H1 (cell line): ENCODE measurements at regions not wholly inside any gene's neighbourhood (a gene's known extent, or its start where the extent isn't known, plus 50 kb on each side); places are given as distances from the start of the nearest gene placed in this dataset.

ENCODE experiments used
- CTCF ChIA-PET: fragments of 300-600 bp; sonication (Branson Sonifier 250); formaldehyde crosslinking; loops from one replicate; lab custom pipeline; 2021; ENCODE audit not compliant: partially characterized antibody; lab: Charles Lee
- POLR2A ChIA-PET: fragments of 300-600 bp; sonication (Branson Sonifier 250); formaldehyde crosslinking; loops from one replicate; lab custom pipeline; 2021; ENCODE audit warnings: inconsistent platforms; ENCODE audit not compliant: partially characterized antibody; lab: Charles Lee
- DNase-seq, 2 experiments: peaks; one replicate each; pipeline versions ENCODE4 v3.0.0 to v3.0.0-alpha.2; 2010 to 2022; ENCODE audit warnings: low spot score in 2 of 2, low read depth in 1 of 2, mixed read lengths in 1 of 2
- FAIRE-seq: peaks from 2 replicates; lab custom pipeline; 2011; peaks lifted over from hg19 to GRCh38; lab: Jason Lieb, UNC
- H2AFZ ChIP-seq: 2 replicates; pipeline ENCODE4 v1.8.1; 2012; ENCODE audit warnings: low read length, inconsistent platforms
- H2AK5ac ChIP-seq: 2 replicates; pipeline ENCODE4 v1.6.1; 2013; ENCODE audit warnings: low read depth, low read length
- H2BK120ac ChIP-seq: replicated peaks from 2 replicates; pipeline ENCODE3; 2013; ENCODE audit warnings: low read depth, low read length, inconsistent platforms
- H2BK12ac ChIP-seq: 2 replicates; pipeline ENCODE4 v1.6.1; 2013; ENCODE audit warnings: low read depth, low read length
- H2BK15ac ChIP-seq: 2 replicates; pipeline ENCODE4 v1.6.1; 2013; ENCODE audit warnings: low read length
- H2BK20ac ChIP-seq: 2 replicates; pipeline ENCODE4 v1.6.1; 2013; ENCODE audit warnings: low read length
- H2BK5ac ChIP-seq: 2 replicates; pipeline ENCODE4 v1.6.1; 2013; ENCODE audit warnings: low read depth, low read length
- H3K14ac ChIP-seq: 2 replicates; pipeline ENCODE4 v1.6.1; 2013; ENCODE audit warnings: inconsistent platforms; ENCODE audit not compliant: insufficient read length
- H3K18ac ChIP-seq: 2 replicates; pipeline ENCODE4 v1.6.1; 2013; ENCODE audit warnings: low read length; ENCODE audit errors: extremely low read depth
- H3K23ac ChIP-seq: 2 replicates; pipeline ENCODE4 v1.6.1; 2013; ENCODE audit warnings: inconsistent platforms; ENCODE audit not compliant: insufficient read length
- H3K23me2 ChIP-seq: 2 replicates; pipeline ENCODE4 v1.6.1; 2013; ENCODE audit warnings: low read depth, low read length
- H3K27ac ChIP-seq: 2 replicates; pipeline ENCODE4 v1.6.1; 2011; ENCODE audit warnings: low read depth, low read length, inconsistent platforms
- H3K27me3 ChIP-seq, 4 experiments: replicated peaks in 1 of 4; 1 replicate in 1 of 4; 2 replicates in 3 of 4; pipeline versions ENCODE4 v1.6.1 to v1.8.1; 2011 to 2013; ENCODE audit warnings: low read length in 3 of 4, mild to moderate bottlenecking in 3 of 4, inconsistent platforms in 2 of 4, mixed read lengths in 2 of 4, moderate library complexity in 1 of 4; ENCODE audit not compliant: control insufficient read depth in 3 of 4, insufficient read depth in 3 of 4; ENCODE audit errors: extremely low read depth in 1 of 4
- H3K36me3 ChIP-seq, 4 experiments: 2 replicates each; pipeline versions ENCODE4 v1.6.1 to v1.8.1; 2011 to 2013; ENCODE audit warnings: mild to moderate bottlenecking in 4 of 4, low read length in 3 of 4, moderate library complexity in 2 of 4, control low read depth in 1 of 4, inconsistent platforms in 1 of 4; ENCODE audit not compliant: insufficient read depth in 4 of 4, control insufficient read depth in 2 of 4
- H3K4ac ChIP-seq: replicated peaks from 2 replicates; pipeline ENCODE3; 2013; ENCODE audit warnings: low read length, low read depth, mixed read lengths, inconsistent platforms; ENCODE audit not compliant: insufficient read length
- H3K4me1 ChIP-seq, 4 experiments: replicated peaks in 1 of 4; 1 replicate in 1 of 4; 2 replicates in 3 of 4; pipeline versions ENCODE4 v1.6.1 to v1.8.1; 2011 to 2013; ENCODE audit warnings: low read length in 3 of 4, inconsistent platforms in 2 of 4, mixed read lengths in 1 of 4; ENCODE audit not compliant: insufficient read depth in 4 of 4, control insufficient read depth in 3 of 4
- H3K4me2 ChIP-seq, 2 experiments: 2 replicates each; pipeline versions ENCODE4 v1.6.1 to v1.8.1; 2011 to 2013; ENCODE audit warnings: low read depth in 2 of 2, low read length in 2 of 2, control low read depth in 1 of 2, inconsistent platforms in 1 of 2, mild to moderate bottlenecking in 1 of 2; ENCODE audit not compliant: insufficient read depth in 1 of 2
- H3K4me3 ChIP-seq, 4 experiments: fragments of 200-600, 300-600 bp in 1 of 4; sonication (generic), shearing (Covaris generic), sonication (Bioruptor Twin) in 1 of 4; 2 replicates each; pipeline versions ENCODE4 v1.5.1 to v1.8.1; 2011 to 2016; ENCODE audit warnings: low read length in 4 of 4, low read depth in 3 of 4, control low read depth in 2 of 4, inconsistent platforms in 2 of 4, mild to moderate bottlenecking in 2 of 4, mixed read lengths in 1 of 4, moderate library complexity in 1 of 4; ENCODE audit not compliant: insufficient read depth in 2 of 4; ENCODE audit errors: extremely low read depth in 1 of 4
- H3K56ac ChIP-seq: replicated peaks from 2 replicates; pipeline ENCODE3; 2013; ENCODE audit warnings: low read depth, mild to moderate bottlenecking, mixed read lengths, low read length, inconsistent platforms; ENCODE audit not compliant: insufficient read length
- H3K79me1 ChIP-seq: 2 replicates; pipeline ENCODE4 v1.6.1; 2013; ENCODE audit warnings: low read depth, low read length, control low read depth
- H3K79me2 ChIP-seq, 2 experiments: 2 replicates each; pipeline versions ENCODE4 v1.6.1 to v1.8.1; 2012 to 2013; ENCODE audit warnings: low read length in 2 of 2, mild to moderate bottlenecking in 2 of 2, inconsistent platforms in 1 of 2; ENCODE audit not compliant: insufficient read depth in 2 of 2, control insufficient read depth in 1 of 2
- H3K9ac ChIP-seq, 4 experiments: replicated peaks in 1 of 4; 1 replicate in 1 of 4; 2 replicates in 3 of 4; pipeline versions ENCODE4 v1.6.1 to v1.8.1; 2011 to 2013; ENCODE audit warnings: low read depth in 3 of 4, low read length in 3 of 4, control low read depth in 2 of 4, mild to moderate bottlenecking in 2 of 4, moderate library complexity in 2 of 4, inconsistent platforms in 1 of 4; ENCODE audit errors: extremely low read depth in 1 of 4
- H3K9me3 ChIP-seq, 2 experiments: 2 replicates each; pipeline versions ENCODE4 v1.6.1 to v1.8.1; 2012 to 2013; ENCODE audit warnings: mild to moderate bottlenecking in 2 of 2, moderate library complexity in 2 of 2, control low read depth in 1 of 2, inconsistent platforms in 1 of 2, low read depth in 1 of 2, low read length in 1 of 2, mixed read lengths in 1 of 2; ENCODE audit not compliant: insufficient read depth in 2 of 2
- H4K20me1 ChIP-seq, 2 experiments: replicated peaks in 1 of 2; 2 replicates each; pipeline versions ENCODE3 to v1.8.1; 2011 to 2013; ENCODE audit warnings: inconsistent platforms in 2 of 2, low read length in 2 of 2, mild to moderate bottlenecking in 1 of 2; ENCODE audit not compliant: insufficient read depth in 2 of 2, control insufficient read depth in 1 of 2
- H4K5ac ChIP-seq: 2 replicates; pipeline ENCODE4 v1.6.1; 2013; ENCODE audit warnings: low read length, low read depth, mixed read lengths, inconsistent platforms; ENCODE audit not compliant: insufficient read length
- H4K8ac ChIP-seq: 2 replicates; pipeline ENCODE4 v1.8.0; 2013; ENCODE audit warnings: mild to moderate bottlenecking, moderate library complexity, low read length, inconsistent platforms; ENCODE audit not compliant: insufficient read depth; ENCODE audit errors: extremely low read depth
- H4K91ac ChIP-seq: replicated peaks from 2 replicates; pipeline ENCODE3; 2013; ENCODE audit warnings: low read length, mixed read lengths, inconsistent platforms; ENCODE audit not compliant: insufficient read length
- BACH1 ChIP-seq: IDR thresholded peaks from 2 replicates; pipeline ENCODE4 v1.6.1; 2012; ENCODE audit warnings: low read length, improper control_type of control experiment
- E2F6 ChIP-seq: IDR thresholded peaks from 2 replicates; pipeline ENCODE4 v1.6.1; 2012; ENCODE audit warnings: inconsistent platforms
- EP300 ChIP-seq, 2 experiments: IDR thresholded peaks; 1 replicate in 1 of 2; 2 replicates in 1 of 2; pipeline ENCODE4 v1.6.1; 2011 to 2012; ENCODE audit warnings: low read depth in 2 of 2, low read length in 2 of 2, mild to moderate bottlenecking in 2 of 2, borderline replicate concordance in 1 of 2, inconsistent platforms in 1 of 2, moderate library complexity in 1 of 2
- RNF2 ChIP-seq: fragments of 200-900, 300-1000 bp; sonication (generic); IDR thresholded peaks from 2 replicates; pipeline ENCODE4 v1.7.1; 2016; ENCODE audit warnings: borderline replicate concordance, low read depth, mild to moderate bottlenecking, antibody characterized with exemption, low read length; ENCODE audit not compliant: poor library complexity, severe bottlenecking; ENCODE audit errors: missing control alignments
- SP1 ChIP-seq: IDR thresholded peaks from 2 replicates; pipeline ENCODE4 v1.6.1; 2011; ENCODE audit warnings: low read depth, low read length

- H4K5ac ChIP-seq = no peak overlapping the region
- H4K8ac ChIP-seq = no peak overlapping the region
- no peak overlapping the region for H3K56ac ChIP-seq
- H2BK120ac ChIP-seq = no peak overlapping the region
- H3K4ac ChIP-seq = no peak overlapping the region
- H3K9ac ChIP-seq = no peak overlapping the region
- H3K27me3 ChIP-seq = no peaks in the 10 kb centered on the region
- no peaks in the 10 kb centered on the region for H4K20me1 ChIP-seq
- H4K91ac ChIP-seq = no peak overlapping the region
- no peak for DNase-seq
- no peaks in the 10 kb centered on the region; a peak in 1 of 8 replicates for H3K36me3 ChIP-seq
- no peaks in the 10 kb centered on the region for H3K23me2 ChIP-seq
- no peak overlapping the region for H2AK5ac ChIP-seq
- TF ChIP-seq EP300 (IDR thresholded peaks at IDR 0.05; ENCODE audit: borderline replicate concordance in 1 of 2, low read depth in 2 of 2, low read length in 2 of 2) = no peak
- TF ChIP-seq RNF2 = no peak
- TF ChIP-seq SP1 = no peak
- TF ChIP-seq BACH1 = no peak
- no peak for TF ChIP-seq E2F6
- TF ChIP-seq, all 59 proteins: peak for 0
- H3K4me3 ChIP-seq = no peak overlapping the region
- H2BK5ac ChIP-seq = no peak overlapping the region
- no peaks in the 10 kb centered on the region for H3K79me1 ChIP-seq
- no peak overlapping the region for H2AFZ ChIP-seq
- ChIA-PET POLR2A (no interaction called here), CTCF (no interaction called here)
- H3K23ac ChIP-seq = no peak overlapping the region
- H2BK20ac ChIP-seq = no peak overlapping the region
- H3K27ac ChIP-seq = no peak overlapping the region
- no peak overlapping the region for H3K18ac ChIP-seq
- no peaks in the 10 kb centered on the region for H3K4me1 ChIP-seq
- H3K4me2 ChIP-seq = no peak overlapping the region
- no peaks in the 10 kb centered on the region for H3K79me2 ChIP-seq
- H2BK15ac ChIP-seq = no peak overlapping the region
- no peak overlapping the region for H2BK12ac ChIP-seq
- no peaks in the 10 kb centered on the region for H3K9me3 ChIP-seq
- no peak overlapping the region for H3K14ac ChIP-seq
- no peak for FAIRE-seq
Measured at GRCh38 chr2:145091967-145092366, 572.0 kb upstream of the ZEB2 start.
